ENCODE measurements at regions not wholly inside any gene's neighbourhood (a gene's known extent, or its start where the extent isn't known, plus 50 kb on each side); places are given as distances from the start of the nearest gene placed in this dataset.

GRCh38 chr2:219918254-219918653, 290.8 kb downstream of the SLC4A3 start:
- TF ChIP-seq POLR2A (IDR thresholded peaks at IDR 0.05) (no peak), CTCF (IDR thresholded peaks at IDR 0.05) (no peak)
